GDM1 (cell line): ENCODE measurements at regions not wholly inside any gene's neighbourhood (a gene's known extent, or its start where the extent isn't known, plus 50 kb on each side); places are given as distances from the start of the nearest gene placed in this dataset.

Experiments used
- DNase-seq: peaks from one replicate; lab custom pipeline; 2025; lab: John Stamatoyannopoulos, UW

- no peak for DNase-seq
These were observed 64.3 kb downstream of the MRPL14 start for GRCh38 chr6:44062771-44063560.

- no peak for DNase-seq
These were observed 65.0 kb downstream of the MRPL14 start for GRCh38 chr6:44062105-44062770.

GRCh38 chr6:44061375-44062104, 65.7 kb downstream of the MRPL14 start:
- no peak for DNase-seq

GRCh38 chr6:44060612-44061374, 66.5 kb downstream of the MRPL14 start:
- DNase-seq, result no peak

- DNase-seq, result no peak
These were observed 67.6 kb downstream of the MRPL14 start for GRCh38 chr6:44059359-44060346.

GRCh38 chr6:44058617-44059358, 68.5 kb downstream of the MRPL14 start:
- no peak for DNase-seq

GRCh38 chr6:44057931-44058616, 69.2 kb downstream of the MRPL14 start:
- no peak for DNase-seq

GRCh38 chr6:44057238-44057930, 69.9 kb downstream of the MRPL14 start:
- DNase-seq, result no peak

- no peak for DNase-seq
These were observed 70.6 kb downstream of the MRPL14 start for GRCh38 chr6:44056392-44057237.

GRCh38 chr6:44054721-44055559, 72.3 kb downstream of the MRPL14 start:
- DNase-seq, result no peak

- DNase-seq, result no peak
These were observed 73.3 kb downstream of the MRPL14 start for GRCh38 chr6:44053760-44054556.

- no peak for DNase-seq
These were observed 74.0 kb downstream of the MRPL14 start for GRCh38 chr6:44053106-44053756.

- DNase-seq, result no peak
These were observed 74.7 kb downstream of the MRPL14 start for GRCh38 chr6:44052419-44053023.

GRCh38 chr6:44051515-44051914, 75.7 kb downstream of the MRPL14 start:
- no peak for DNase-seq

GRCh38 chr6:44050872-44051505, 76.3 kb downstream of the MRPL14 start:
- DNase-seq, result no peak
